ENCODE measurements at regions not wholly inside any gene's neighbourhood (a gene's known extent, or its start where the extent isn't known, plus 50 kb on each side); places are given as distances from the start of the nearest gene placed in this dataset.

DNA sequence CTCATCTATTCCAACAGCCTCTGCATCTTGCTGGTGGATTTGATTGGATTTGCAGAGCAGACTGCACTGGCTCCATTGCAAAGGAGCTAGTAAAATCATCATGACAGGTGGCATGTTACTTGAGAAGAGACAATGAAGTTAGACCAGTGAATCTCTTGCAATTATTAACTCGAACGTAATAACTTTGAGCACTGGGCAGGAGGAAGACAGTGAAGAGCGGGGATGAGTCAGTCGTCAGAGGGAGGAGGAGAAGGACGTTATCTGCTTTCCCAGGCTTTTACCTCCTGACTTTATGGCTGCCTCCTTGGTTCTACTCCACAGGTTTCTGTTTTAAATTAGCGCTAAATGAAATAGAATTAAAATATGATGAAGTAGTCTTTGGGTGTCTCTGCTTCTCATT is 257.8 kb upstream of the IPO5 start:
- no peak for TF ChIP-seq HDAC2 (IDR thresholded peaks at IDR 0.05)
- TF ChIP-seq CEBPB (IDR thresholded peaks at IDR 0.05), result no peak
- TF ChIP-seq FOSL2 (IDR thresholded peaks at IDR 0.05), result no peak
- TF ChIP-seq FOSL2 (CRISPR knock-in tag; IDR thresholded peaks at IDR 0.05), result 0 out of 2 replicates have a peak, but pooled peaks have one; percentile 17
- Histone ChIP-seq H3K27ac (no peak overlapping the region), H3K4me2 (peak overlapping the region; percentile 43), H3K4me3 (no peak overlapping the region), H3K4me1 (peaks cover 10% of the 10 kb centered on the region; the same call in 2 of the 3 replicates), H3K9me3 (no peaks in the 10 kb centered on the region)
- ChIA-PET CTCF (no interaction called here), POLR2A (no interaction called here)
- ATAC-seq, result peak; percentile 81 to 84
- WGBS (ENCODE audit: missing lambda C conversion rate), result under 1% methylated on average over 6 of the region's 6 CpGs
- DNase-seq (ENCODE audit: low read depth in 1 of 2, low spot score in 1 of 2), result peak; percentile 3 to 43
- no peak for FAIRE-seq

DNA sequence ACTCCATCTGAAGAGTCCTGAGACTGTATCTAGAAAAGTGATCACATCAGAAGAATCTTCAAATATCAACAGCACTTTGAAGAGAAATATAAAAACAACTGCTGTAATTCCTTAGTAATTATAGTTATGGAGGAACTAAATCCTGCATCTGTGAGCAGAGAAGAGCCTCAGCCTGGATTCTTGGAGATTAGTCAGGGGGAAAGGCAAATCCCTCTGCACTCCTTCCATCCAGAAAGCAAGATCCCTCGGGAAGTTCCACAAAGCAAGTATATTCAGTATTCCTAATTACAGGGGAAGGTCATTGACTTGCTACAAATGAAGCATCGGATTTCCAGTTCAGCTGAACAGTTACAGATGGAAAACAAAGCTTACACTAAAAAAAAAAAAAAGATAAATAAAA is 256.6 kb upstream of the IPO5 start:
- Histone ChIP-seq H3K4me2 (no peak overlapping the region), H3K27ac (no peak overlapping the region), H3K4me1 (peaks cover 10% of the 10 kb centered on the region; the same call in 2 of the 3 replicates), H3K4me3 (no peak overlapping the region), H3K9me3 (no peaks in the 10 kb centered on the region)
- ChIA-PET CTCF (no interaction called here), POLR2A (no interaction called here)
- WGBS (ENCODE audit: missing lambda C conversion rate), result 75% methylated on average over 2 of the region's 2 CpGs
- FAIRE-seq (no peak), ATAC-seq (no peak), DNase-seq (ENCODE audit: low read depth in 1 of 2, low spot score in 1 of 2) (no peak)
- TF ChIP-seq CEBPB (IDR thresholded peaks at IDR 0.05) (no peak), ZNF302 (CRISPR knock-in tag; IDR thresholded peaks at IDR 0.05) (no peak)

DNA sequence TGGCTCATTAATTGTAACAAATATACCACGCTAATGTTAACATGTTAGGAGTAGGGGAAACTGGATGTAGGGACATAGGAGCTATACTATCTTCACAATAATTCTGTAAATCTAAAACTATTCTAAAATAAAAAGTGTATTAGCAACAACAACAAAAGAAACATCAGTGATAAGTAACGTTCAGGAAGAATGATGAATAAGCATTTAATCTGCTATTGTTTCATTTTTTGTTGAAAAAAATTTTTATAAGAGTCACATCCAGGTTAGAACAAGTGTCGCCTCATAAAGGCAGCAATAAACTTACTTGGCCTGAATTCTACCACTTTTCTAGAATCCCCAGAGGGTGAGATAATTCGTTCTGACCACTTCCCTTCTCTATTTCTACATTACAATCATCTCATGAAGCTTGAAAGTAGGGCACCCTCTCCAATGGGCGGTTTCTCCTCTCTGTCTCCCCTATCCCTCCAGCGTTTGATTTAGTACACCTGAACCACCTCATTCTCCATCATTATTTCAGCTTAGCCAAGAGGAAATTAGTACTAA is 253.1 kb upstream of the IPO5 start:
- POLR2A ChIA-PET, result no interaction called here
- CTCF ChIA-PET, result no interaction called here
- DNase-seq (ENCODE audit: low read depth in 1 of 2, low spot score in 1 of 2) (no peak), FAIRE-seq (no peak), ATAC-seq (no peak)
- no peak for TF ChIP-seq FOSB (CRISPR knock-in tag; IDR thresholded peaks at IDR 0.05)
- peak; percentile 40 for TF ChIP-seq MAFK (IDR thresholded peaks at IDR 0.05; ENCODE audit: partially characterized antibody)
- no peak for TF ChIP-seq RAD21 (conservative IDR thresholded peaks at IDR 0.05 in 1 of 2, IDR thresholded peaks at IDR 0.05 in 1 of 2)
- no peak for TF ChIP-seq ZC3H11A (IDR thresholded peaks at IDR 0.05)
- 44% methylated on average over 6 of the region's 6 CpGs for WGBS (ENCODE audit: missing lambda C conversion rate)
- Histone ChIP-seq H3K9me3 (no peaks in the 10 kb centered on the region), H3K4me1 (peaks cover 8% of the 10 kb centered on the region; the same call in 2 of the 3 replicates), H3K4me3 (no peak overlapping the region), H3K27ac (no peak overlapping the region), H3K4me2 (no peak overlapping the region)

DNA sequence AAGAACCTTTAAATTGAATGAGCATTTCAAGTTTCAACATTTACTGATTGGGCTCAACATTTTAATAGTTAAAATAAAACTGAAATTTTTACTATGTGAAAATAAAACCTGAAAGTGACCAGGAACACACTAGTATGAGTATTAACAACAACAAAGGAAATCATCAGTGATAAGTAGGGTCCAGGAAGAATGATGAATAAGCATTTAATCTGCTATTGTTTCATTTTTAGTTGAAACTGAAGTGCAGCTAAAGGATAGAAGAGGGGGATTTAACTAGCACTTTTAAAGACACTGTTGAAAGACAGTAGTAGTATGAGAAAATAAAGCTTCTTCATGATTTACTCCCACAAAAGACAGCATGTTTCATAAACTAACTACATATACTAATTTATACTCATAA is 250.9 kb upstream of the IPO5 start:
- DNase-seq (ENCODE audit: low read depth in 1 of 2, low spot score in 1 of 2), result no peak
- TF ChIP-seq BHLHE40 (IDR thresholded peaks at IDR 0.05; ENCODE audit: low read depth, low read length), result no peak
- no peak for TF ChIP-seq CBX8 (IDR thresholded peaks at IDR 0.05)
- no peak for TF ChIP-seq PHF8 (IDR thresholded peaks at IDR 0.05; ENCODE audit: borderline replicate concordance, low read depth)
- peak; percentile 37 for TF ChIP-seq MAFK (IDR thresholded peaks at IDR 0.05; ENCODE audit: partially characterized antibody)
- no peak for TF ChIP-seq CEBPB (IDR thresholded peaks at IDR 0.05)
- no peak for FAIRE-seq
- ChIA-PET POLR2A (no interaction called here), CTCF (no interaction called here)
- Histone ChIP-seq H3K27ac (no peak overlapping the region), H3K4me3 (no peak overlapping the region), H3K4me2 (no peak overlapping the region), H3K4me1 (no peaks in the 10 kb centered on the region), H3K9me3 (no peaks in the 10 kb centered on the region)
- ATAC-seq, result no peak

DNA sequence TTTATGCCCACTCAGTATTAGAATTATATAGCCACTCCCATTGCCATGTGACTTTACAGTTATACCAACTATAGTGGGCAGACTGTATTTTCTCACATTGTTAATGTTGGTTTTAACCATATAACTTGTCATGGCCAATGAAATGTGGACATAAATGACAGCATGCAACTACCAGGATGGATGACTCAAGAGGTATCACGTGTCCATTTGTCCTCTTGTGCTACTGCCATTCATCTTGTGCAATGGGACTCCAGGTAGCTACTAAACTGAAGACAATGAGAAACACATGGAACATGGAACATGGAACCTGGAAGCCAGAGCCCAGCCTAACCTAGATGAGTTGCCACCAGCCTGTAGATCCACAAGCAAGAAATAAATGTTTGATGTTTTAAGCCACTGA is 242.7 kb upstream of the IPO5 start:
- no peak overlapping the region for H3K4me2 ChIP-seq
- 0% methylated on average over 1 of the region's 1 CpG for WGBS (ENCODE audit: missing lambda C conversion rate)
- CTCF ChIA-PET, result no interaction called here
- no peaks in the 10 kb centered on the region for H3K9me3 ChIP-seq
- DNase-seq (ENCODE audit: low read depth in 1 of 2, low spot score in 1 of 2), result no peak
- no peak overlapping the region for H3K4me3 ChIP-seq
- no peak for ATAC-seq
- H3K4me1 ChIP-seq, result no peaks in the 10 kb centered on the region
- POLR2A ChIA-PET, result no interaction called here
- H3K27ac ChIP-seq, result no peak overlapping the region
- no peak for FAIRE-seq
- TF ChIP-seq, protein P1, sequence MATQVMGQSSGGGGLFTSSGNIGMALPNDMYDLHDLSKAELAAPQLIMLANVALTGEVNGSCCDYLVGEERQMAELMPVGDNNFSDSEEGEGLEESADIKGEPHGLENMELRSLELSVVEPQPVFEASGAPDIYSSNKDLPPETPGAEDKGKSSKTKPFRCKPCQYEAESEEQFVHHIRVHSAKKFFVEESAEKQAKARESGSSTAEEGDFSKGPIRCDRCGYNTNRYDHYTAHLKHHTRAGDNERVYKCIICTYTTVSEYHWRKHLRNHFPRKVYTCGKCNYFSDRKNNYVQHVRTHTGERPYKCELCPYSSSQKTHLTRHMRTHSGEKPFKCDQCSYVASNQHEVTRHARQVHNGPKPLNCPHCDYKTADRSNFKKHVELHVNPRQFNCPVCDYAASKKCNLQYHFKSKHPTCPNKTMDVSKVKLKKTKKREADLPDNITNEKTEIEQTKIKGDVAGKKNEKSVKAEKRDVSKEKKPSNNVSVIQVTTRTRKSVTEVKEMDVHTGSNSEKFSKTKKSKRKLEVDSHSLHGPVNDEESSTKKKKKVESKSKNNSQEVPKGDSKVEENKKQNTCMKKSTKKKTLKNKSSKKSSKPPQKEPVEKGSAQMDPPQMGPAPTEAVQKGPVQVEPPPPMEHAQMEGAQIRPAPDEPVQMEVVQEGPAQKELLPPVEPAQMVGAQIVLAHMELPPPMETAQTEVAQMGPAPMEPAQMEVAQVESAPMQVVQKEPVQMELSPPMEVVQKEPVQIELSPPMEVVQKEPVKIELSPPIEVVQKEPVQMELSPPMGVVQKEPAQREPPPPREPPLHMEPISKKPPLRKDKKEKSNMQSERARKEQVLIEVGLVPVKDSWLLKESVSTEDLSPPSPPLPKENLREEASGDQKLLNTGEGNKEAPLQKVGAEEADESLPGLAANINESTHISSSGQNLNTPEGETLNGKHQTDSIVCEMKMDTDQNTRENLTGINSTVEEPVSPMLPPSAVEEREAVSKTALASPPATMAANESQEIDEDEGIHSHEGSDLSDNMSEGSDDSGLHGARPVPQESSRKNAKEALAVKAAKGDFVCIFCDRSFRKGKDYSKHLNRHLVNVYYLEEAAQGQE (IDR thresholded peaks at IDR 0.05), result no peak
- TF ChIP-seq ESRRA (IDR thresholded peaks at IDR 0.05; ENCODE audit: borderline replicate concordance, low read length), result no peak
- TF ChIP-seq CBX8 (IDR thresholded peaks at IDR 0.05), result no peak
- TF ChIP-seq RAD21 (conservative IDR thresholded peaks at IDR 0.05 in 1 of 2, IDR thresholded peaks at IDR 0.05 in 1 of 2), result no peak
- no peak for TF ChIP-seq NFE2L2 (conservative IDR thresholded peaks at IDR 0.05; ENCODE audit: low read length)
- no peak for TF ChIP-seq EHF (CRISPR knock-in tag; IDR thresholded peaks at IDR 0.05)
- TF ChIP-seq ZFP36 (IDR thresholded peaks at IDR 0.05; ENCODE audit: borderline replicate concordance, partially characterized antibody), result no peak
- no peak for TF ChIP-seq ZSCAN20 (CRISPR knock-in tag; IDR thresholded peaks at IDR 0.05)
- no peak for TF ChIP-seq JUN (IDR thresholded peaks at IDR 0.05)
- TF ChIP-seq, protein P2, sequence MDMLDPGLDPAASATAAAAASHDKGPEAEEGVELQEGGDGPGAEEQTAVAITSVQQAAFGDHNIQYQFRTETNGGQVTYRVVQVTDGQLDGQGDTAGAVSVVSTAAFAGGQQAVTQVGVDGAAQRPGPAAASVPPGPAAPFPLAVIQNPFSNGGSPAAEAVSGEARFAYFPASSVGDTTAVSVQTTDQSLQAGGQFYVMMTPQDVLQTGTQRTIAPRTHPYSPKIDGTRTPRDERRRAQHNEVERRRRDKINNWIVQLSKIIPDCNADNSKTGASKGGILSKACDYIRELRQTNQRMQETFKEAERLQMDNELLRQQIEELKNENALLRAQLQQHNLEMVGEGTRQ (IDR thresholded peaks at IDR 0.05), result no peak
- TF ChIP-seq, protein P3, sequence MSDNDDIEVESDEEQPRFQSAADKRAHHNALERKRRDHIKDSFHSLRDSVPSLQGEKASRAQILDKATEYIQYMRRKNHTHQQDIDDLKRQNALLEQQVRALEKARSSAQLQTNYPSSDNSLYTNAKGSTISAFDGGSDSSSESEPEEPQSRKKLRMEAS (IDR thresholded peaks at IDR 0.05), result no peak
- no peak for TF ChIP-seq POLR2AphosphoS2 (conservative IDR thresholded peaks at IDR 0.05; ENCODE audit: low read length)
- TF ChIP-seq, protein P4, sequence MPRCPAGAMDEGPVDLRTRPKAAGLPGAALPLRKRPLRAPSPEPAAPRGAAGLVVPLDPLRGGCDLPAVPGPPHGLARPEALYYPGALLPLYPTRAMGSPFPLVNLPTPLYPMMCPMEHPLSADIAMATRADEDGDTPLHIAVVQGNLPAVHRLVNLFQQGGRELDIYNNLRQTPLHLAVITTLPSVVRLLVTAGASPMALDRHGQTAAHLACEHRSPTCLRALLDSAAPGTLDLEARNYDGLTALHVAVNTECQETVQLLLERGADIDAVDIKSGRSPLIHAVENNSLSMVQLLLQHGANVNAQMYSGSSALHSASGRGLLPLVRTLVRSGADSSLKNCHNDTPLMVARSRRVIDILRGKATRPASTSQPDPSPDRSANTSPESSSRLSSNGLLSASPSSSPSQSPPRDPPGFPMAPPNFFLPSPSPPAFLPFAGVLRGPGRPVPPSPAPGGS (IDR thresholded peaks at IDR 0.05), result no peak
- TF ChIP-seq MAFK (IDR thresholded peaks at IDR 0.05; ENCODE audit: partially characterized antibody), result no peak
- TF ChIP-seq CHD2 (IDR thresholded peaks at IDR 0.05; ENCODE audit: low read length, partially characterized antibody), result no peak

Measured in A549 (cell line).